ENCODE measurements at regions not wholly inside any gene's neighbourhood (a gene's known extent, or its start where the extent isn't known, plus 50 kb on each side); places are given as distances from the start of the nearest gene placed in this dataset.
"Not testable (repeated sequence)": the region's sequence is repeated elsewhere in the genome, so short reads cannot be mapped to it uniquely, and the experiment has no call there.

DNA sequence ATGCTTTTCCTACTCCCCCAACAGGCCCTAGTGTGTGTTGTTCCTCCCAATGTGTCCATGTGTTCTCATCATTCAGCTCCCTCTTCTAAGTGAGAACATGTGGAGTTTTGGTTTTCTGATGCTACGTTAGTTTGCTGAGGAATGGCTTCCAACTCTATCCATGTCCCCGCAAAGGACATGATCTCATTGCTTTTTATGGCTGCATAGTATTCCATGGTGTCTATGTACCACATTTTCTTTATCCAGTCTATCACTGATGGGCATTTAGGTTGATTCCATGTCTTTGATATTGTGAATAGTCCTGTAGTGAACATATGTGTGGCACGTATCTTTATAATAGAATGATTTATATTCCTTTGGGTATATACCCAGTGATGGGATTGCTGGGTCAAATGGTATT, 72.5 kb upstream of the CCNY start:
- not testable (repeated sequence) for H3K4me3 ChIP-seq (ENCODE audit: low read depth, low read length); DNase-seq (ENCODE audit: low read depth)

DNA sequence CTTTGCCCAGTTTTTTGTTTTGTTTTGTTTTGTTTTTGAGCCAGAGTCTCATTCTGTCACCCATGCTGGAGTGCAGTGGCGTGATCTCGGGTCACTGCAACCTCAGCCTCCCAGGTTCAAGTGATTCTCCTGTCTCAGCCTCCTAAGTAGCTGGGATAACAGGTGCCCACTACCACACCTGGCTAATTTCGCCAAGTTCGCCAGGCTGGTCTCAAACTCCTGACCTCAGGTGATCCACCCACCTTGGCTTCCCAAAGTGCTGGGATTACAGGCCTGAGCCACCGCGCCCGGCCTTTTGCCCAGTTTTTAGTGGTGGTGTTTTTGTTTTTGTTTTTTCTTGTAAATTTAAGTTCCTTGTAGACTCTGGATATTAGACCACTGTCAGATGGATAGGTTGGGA, 71.7 kb upstream of the CCNY start:
- DNase-seq (ENCODE audit: low read depth); H3K4me3 ChIP-seq (ENCODE audit: low read depth, low read length): not testable (repeated sequence)

GRCh38 chr10:35265435-35265834, 70.9 kb upstream of the CCNY start:
- no peak for TF ChIP-seq CTCF (IDR thresholded peaks at IDR 0.05; ENCODE audit: insufficient read depth, low read length)
- H3K4me3 ChIP-seq (ENCODE audit: low read depth, low read length): no peak overlapping the region
- no peak for DNase-seq (ENCODE audit: low read depth)

DNA sequence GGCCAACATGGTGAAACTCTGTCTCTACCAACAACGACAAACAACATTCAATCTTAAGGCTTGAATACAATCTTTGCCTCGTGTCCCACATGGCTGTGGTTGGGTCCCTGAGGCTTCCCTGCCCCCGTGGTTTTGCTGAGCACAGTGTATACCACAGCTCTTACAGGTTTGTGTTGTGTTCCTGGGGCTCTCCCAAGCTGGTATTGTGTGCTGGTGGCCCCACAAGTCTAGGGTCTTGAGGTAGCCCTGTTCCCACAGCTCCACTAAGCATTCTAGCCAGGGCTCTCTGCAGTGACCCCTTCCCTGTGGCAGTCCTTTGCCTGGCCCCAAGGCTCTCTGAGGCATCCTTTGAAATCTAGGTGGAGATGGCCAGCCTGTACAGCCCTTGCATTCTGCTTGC, 68.0 kb upstream of the CCNY start:
- no peak overlapping the region for H3K4me3 ChIP-seq (ENCODE audit: low read depth, low read length)
- DNase-seq (ENCODE audit: low read depth): no peak
- no peak for TF ChIP-seq CTCF (IDR thresholded peaks at IDR 0.05; ENCODE audit: insufficient read depth, low read length)

- DNase-seq (ENCODE audit: low read depth): peak; percentile 71
- TF ChIP-seq CTCF (IDR thresholded peaks at IDR 0.05; ENCODE audit: insufficient read depth, low read length): no peak
- H3K4me3 ChIP-seq (ENCODE audit: low read depth, low read length): no peak overlapping the region
Observed at GRCh38 chr10:35268791-35269257, 67.5 kb upstream of the CCNY start.

DNA sequence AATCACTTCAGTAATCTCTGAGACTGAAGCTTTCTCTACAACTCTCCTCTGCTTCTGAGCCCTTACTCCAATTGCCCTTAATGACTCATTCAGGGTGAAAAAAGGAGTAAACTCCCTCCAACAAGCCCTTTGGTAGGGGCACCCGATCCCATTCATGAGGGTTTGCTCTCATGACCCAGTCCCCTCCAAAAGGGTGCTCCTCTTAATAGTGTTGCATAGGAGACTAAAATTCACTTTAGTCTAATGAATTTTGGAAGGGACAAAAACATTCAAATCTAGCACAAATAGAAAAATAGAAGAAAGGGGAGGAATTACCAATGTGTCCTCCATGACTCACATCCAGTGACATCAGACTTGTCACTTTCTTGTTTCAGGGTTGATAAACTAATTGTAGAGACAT, 66.2 kb upstream of the CCNY start:
- no peak overlapping the region for H3K4me3 ChIP-seq (ENCODE audit: low read depth, low read length)
- TF ChIP-seq CTCF (IDR thresholded peaks at IDR 0.05; ENCODE audit: insufficient read depth, low read length): no peak
- DNase-seq (ENCODE audit: low read depth): no peak

DNA sequence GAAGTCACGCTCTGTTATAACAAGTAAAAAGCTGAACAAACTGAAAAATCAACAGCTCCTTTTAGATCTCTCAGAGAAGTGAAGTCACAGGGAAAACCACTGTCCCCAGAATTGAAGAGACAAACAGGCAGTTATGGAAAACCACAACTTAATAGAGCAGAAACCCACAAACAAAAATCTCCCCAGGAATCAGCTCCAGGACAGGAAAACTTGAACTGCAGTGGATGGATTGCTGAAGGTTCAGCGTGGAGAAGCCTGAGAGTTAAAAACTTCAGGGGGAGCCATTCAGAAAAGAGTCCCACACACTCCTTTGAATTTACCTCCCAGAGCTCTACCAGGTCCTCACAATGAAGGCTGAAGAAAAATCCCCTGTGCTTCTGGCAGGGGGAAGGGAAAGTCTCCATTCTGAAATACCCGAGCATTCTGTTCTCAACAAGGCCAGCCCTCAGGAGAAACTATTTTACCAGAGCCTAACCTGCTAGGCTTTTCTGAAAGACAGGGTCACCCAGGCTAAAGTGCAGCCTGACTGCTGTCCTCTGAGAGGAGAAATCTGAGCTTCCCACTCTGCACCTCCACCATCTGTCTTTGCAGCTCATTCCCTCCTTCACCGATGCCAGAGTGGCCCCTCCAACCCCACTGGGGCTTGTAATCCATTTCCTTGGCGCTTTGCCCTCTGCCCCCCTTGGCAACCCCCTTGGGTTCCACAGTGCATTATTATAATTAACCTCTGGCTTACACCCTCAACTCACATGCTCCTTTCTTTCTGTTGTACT, 65.0 kb upstream of the CCNY start:
- no peak overlapping the region for H3K4me3 ChIP-seq (ENCODE audit: low read depth, low read length)
- no peak for DNase-seq (ENCODE audit: low read depth)
- no peak for TF ChIP-seq CTCF (IDR thresholded peaks at IDR 0.05; ENCODE audit: insufficient read depth, low read length)

DNA sequence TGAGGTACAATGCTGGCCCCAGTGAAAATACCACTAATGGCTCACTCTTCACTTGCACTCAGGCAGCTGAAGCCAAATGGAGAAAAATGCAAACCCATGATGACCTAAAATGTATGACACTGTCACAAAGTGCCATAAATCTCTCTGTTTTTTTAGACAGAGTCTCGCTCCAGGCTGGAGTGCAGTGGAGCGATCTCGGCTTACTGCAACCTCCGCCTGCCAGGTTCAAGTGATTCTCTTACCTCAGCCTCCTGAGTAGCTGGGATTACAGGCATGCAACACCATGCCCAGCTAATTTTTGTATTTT, 64.5 kb upstream of the CCNY start:
- H3K4me3 ChIP-seq (ENCODE audit: low read depth, low read length); DNase-seq (ENCODE audit: low read depth): not testable (repeated sequence)

- DNase-seq (ENCODE audit: low read depth); H3K4me3 ChIP-seq (ENCODE audit: low read depth, low read length): not testable (repeated sequence)
Observed at GRCh38 chr10:35272401-35272800, 63.9 kb upstream of the CCNY start.

DNA sequence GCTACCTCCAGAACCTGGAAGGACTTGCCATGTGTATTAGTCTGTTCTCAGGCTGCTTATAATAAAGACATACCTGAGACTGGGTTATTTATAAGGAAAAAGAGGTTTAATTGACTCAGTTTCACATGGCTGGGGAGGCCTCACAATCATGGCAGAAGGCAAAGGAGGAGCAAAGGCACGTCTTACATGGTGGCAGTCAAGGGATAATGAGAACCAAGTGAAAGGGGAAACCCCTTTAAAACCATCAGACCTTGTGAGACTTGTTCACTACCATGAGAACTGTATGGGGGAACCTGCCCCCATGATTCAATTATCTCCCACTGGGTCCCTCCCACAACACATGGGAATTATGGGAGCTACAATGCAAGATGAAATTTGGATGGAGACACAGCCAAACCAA, 62.3 kb upstream of the CCNY start:
- not testable (repeated sequence) for H3K4me3 ChIP-seq (ENCODE audit: low read depth, low read length); DNase-seq (ENCODE audit: low read depth)
